Karpas-422 (cell line): ENCODE measurements at regions not wholly inside any gene's neighbourhood (a gene's known extent, or its start where the extent isn't known, plus 50 kb on each side); places are given as distances from the start of the nearest gene placed in this dataset.

Experiments used
- DNase-seq: peaks from one replicate; pipeline ENCODE4 v3.0.0-alpha.2; 2015
- H2AFZ ChIP-seq: fragments of 200-600 bp; sonication (generic); 2 replicates; pipeline ENCODE4 v1.6.1; 2014; ENCODE audit warnings: antibody characterized with exemption, low read length, mixed read lengths
- H3K27ac ChIP-seq: fragments of 200-600 bp; sonication (generic); 2 replicates; pipeline ENCODE4 v1.5.1; 2014; ENCODE audit warnings: mild to moderate bottlenecking, low read length, moderate library complexity
- H3K27me3 ChIP-seq: fragments of 200-600 bp; sonication (generic); 2 replicates; pipeline ENCODE4 v1.6.1; 2014; ENCODE audit warnings: low read length, mixed read lengths
- H3K36me3 ChIP-seq: fragments of 200-600 bp; sonication (generic); 2 replicates; pipeline ENCODE4 v1.6.1; 2014; ENCODE audit warnings: low read length, mixed read lengths; ENCODE audit not compliant: insufficient read depth
- H3K4me1 ChIP-seq: fragments of 200-600 bp; sonication (generic); 2 replicates; pipeline ENCODE4 v1.6.1; 2014; ENCODE audit warnings: mild to moderate bottlenecking, low read length, mixed read lengths
- H3K4me2 ChIP-seq: fragments of 200-600 bp; sonication (generic); 2 replicates; pipeline ENCODE4 v1.6.1; 2014; ENCODE audit warnings: low read length, low read depth, mild to moderate bottlenecking; ENCODE audit not compliant: poor library complexity, severe bottlenecking
- H3K4me3 ChIP-seq: fragments of 200-600 bp; sonication (generic); 2 replicates; pipeline ENCODE4 v1.5.1; 2014; ENCODE audit warnings: mild to moderate bottlenecking, antibody characterized with exemption, low read length, mixed read lengths
- H3K79me2 ChIP-seq: fragments of 200-600 bp; sonication (generic); 2 replicates; pipeline ENCODE4 v1.6.1; 2014; ENCODE audit warnings: mild to moderate bottlenecking, low read length, mixed read lengths
- H3K9ac ChIP-seq: fragments of 200-600 bp; sonication (generic); 2 replicates; pipeline ENCODE4 v1.6.0; 2014; ENCODE audit warnings: low read length
- H3K9me2 ChIP-seq: fragments of 200-600 bp; sonication (generic), shearing (Covaris generic); replicated peaks from 2 replicates; pipeline ENCODE4 v1.6.0; 2014; ENCODE audit warnings: mild to moderate bottlenecking, low read length, moderate library complexity; ENCODE audit not compliant: insufficient read depth
- H3K9me3 ChIP-seq: fragments of 300-700, 200-600 bp; sonication (generic); 2 replicates; pipeline ENCODE4 v1.6.1; 2014; ENCODE audit warnings: low read length, mixed read lengths
- H4K20me1 ChIP-seq: fragments of 200-600 bp; sonication (generic); 2 replicates; pipeline ENCODE4 v1.6.1; 2014; ENCODE audit warnings: mild to moderate bottlenecking, antibody characterized with exemption, low read length, low read depth; ENCODE audit not compliant: insufficient read depth

GRCh38 chr3:67983166-67983565, 328.8 kb upstream of the SUCLG2 start:
- no peak overlapping the region for H3K4me2 ChIP-seq
- no peaks in the 10 kb centered on the region for H4K20me1 ChIP-seq
- H3K27me3 ChIP-seq = no peaks in the 10 kb centered on the region
- no peaks in the 10 kb centered on the region for H3K4me1 ChIP-seq
- no peak overlapping the region for H3K9ac ChIP-seq
- H3K27ac ChIP-seq = no peak overlapping the region
- H3K79me2 ChIP-seq = no peaks in the 10 kb centered on the region
- no peaks in the 10 kb centered on the region for H3K9me3 ChIP-seq
- H3K4me3 ChIP-seq = no peak overlapping the region
- DNase-seq = no peak
- no peaks in the 10 kb centered on the region for H3K36me3 ChIP-seq
- no peaks in the 10 kb centered on the region for H3K9me2 ChIP-seq
- no peak overlapping the region for H2AFZ ChIP-seq

GRCh38 chr3:67981077-67981476, 326.7 kb upstream of the SUCLG2 start:
- H3K9me3 ChIP-seq = no peaks in the 10 kb centered on the region

GRCh38 chr3:67979342-67979741, 324.9 kb upstream of the SUCLG2 start:
- H3K36me3 ChIP-seq = no peaks in the 10 kb centered on the region

More at GRCh38 chr3:67981077-67981476, 326.7 kb upstream of the SUCLG2 start:
- no peak overlapping the region for H3K4me2 ChIP-seq
- no peak for DNase-seq
- no peak overlapping the region for H2AFZ ChIP-seq
- no peaks in the 10 kb centered on the region for H3K9me2 ChIP-seq
- H3K36me3 ChIP-seq = no peaks in the 10 kb centered on the region
- H3K27me3 ChIP-seq = no peaks in the 10 kb centered on the region
- no peak overlapping the region for H3K4me3 ChIP-seq
- H4K20me1 ChIP-seq = no peaks in the 10 kb centered on the region
- no peak overlapping the region for H3K27ac ChIP-seq
- no peaks in the 10 kb centered on the region for H3K4me1 ChIP-seq
- H3K9ac ChIP-seq = no peak overlapping the region
- H3K79me2 ChIP-seq = no peaks in the 10 kb centered on the region

GRCh38 chr3:67977762-67978161, 323.4 kb upstream of the SUCLG2 start:
- Histone ChIP-seq H3K4me2 (no peak overlapping the region), H3K9ac (no peak overlapping the region), H3K79me2 (no peaks in the 10 kb centered on the region), H3K9me2 (no peaks in the 10 kb centered on the region), H3K4me3 (no peak overlapping the region), H4K20me1 (no peaks in the 10 kb centered on the region), H2AFZ (no peak overlapping the region), H3K9me3 (no peaks in the 10 kb centered on the region), H3K27me3 (no peaks in the 10 kb centered on the region), H3K4me1 (no peaks in the 10 kb centered on the region), H3K27ac (no peak overlapping the region), H3K36me3 (no peaks in the 10 kb centered on the region)
- DNase-seq = no peak

More at GRCh38 chr3:67979342-67979741, 324.9 kb upstream of the SUCLG2 start:
- Histone ChIP-seq H3K4me2 (no peak overlapping the region), H3K9me2 (no peaks in the 10 kb centered on the region), H3K27ac (no peak overlapping the region), H4K20me1 (no peaks in the 10 kb centered on the region), H3K4me3 (no peak overlapping the region), H3K27me3 (no peaks in the 10 kb centered on the region), H3K9ac (no peak overlapping the region), H3K4me1 (no peaks in the 10 kb centered on the region), H3K9me3 (no peaks in the 10 kb centered on the region), H2AFZ (no peak overlapping the region), H3K79me2 (no peaks in the 10 kb centered on the region)
- DNase-seq = no peak

DNA sequence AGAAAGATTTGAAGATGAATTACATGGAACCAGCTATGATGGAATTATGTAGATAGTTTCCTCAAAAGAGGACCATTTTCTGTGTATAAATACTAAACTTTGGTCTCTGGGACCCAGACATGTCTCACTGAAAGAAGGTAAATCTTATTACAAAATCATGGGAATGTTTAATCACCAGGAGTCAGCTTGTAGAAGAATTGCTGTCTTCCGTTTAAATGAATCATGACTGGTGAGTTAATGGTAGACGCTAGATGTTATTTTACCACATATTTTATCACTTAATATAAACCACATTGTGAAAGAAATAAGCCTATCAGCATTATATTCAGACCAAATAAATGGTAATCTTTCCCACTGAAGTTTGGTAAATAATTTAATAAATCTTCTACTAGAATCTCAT, 322.3 kb upstream of the SUCLG2 start:
- Histone ChIP-seq H2AFZ (no peak overlapping the region), H3K9me2 (no peaks in the 10 kb centered on the region), H3K4me3 (no peak overlapping the region), H3K79me2 (no peaks in the 10 kb centered on the region), H3K4me1 (no peaks in the 10 kb centered on the region), H3K27me3 (0 out of 2 replicates have a peak, but pooled peaks cover 2% of the 10 kb centered on the region), H3K27ac (no peak overlapping the region), H3K36me3 (no peaks in the 10 kb centered on the region), H3K4me2 (no peak overlapping the region), H3K9ac (no peak overlapping the region), H4K20me1 (no peaks in the 10 kb centered on the region), H3K9me3 (no peaks in the 10 kb centered on the region)
- DNase-seq = no peak

DNA sequence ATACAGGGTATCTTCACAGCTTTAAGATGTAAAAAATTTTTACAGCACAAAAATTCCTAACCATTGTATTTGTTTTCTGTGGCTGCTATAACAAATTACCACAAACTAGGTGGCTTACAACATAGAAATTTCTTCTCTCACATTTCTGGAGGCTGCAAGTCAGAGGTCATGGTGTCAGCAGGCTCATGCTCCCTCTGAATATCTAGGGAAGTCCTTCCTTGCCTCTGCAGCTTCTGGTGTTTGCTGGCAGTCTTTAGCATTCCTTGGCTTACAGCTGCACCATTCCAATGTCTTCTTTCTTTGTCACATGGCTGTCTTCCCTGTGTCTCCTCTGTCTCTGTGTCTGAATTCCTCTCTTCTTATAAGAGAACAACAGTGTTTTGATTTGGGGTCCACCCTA, 310.2 kb upstream of the SUCLG2 start:
- no peak for DNase-seq
- no peak overlapping the region for H3K27ac ChIP-seq
- H3K27me3 ChIP-seq = no peaks in the 10 kb centered on the region
- no peaks in the 10 kb centered on the region for H3K4me1 ChIP-seq
- no peak overlapping the region for H3K4me2 ChIP-seq
- no peaks in the 10 kb centered on the region for H3K36me3 ChIP-seq
- H4K20me1 ChIP-seq = no peaks in the 10 kb centered on the region
- H3K9ac ChIP-seq = no peak overlapping the region
- H3K79me2 ChIP-seq = no peaks in the 10 kb centered on the region
- H3K4me3 ChIP-seq = no peak overlapping the region
- H3K9me2 ChIP-seq = no peaks in the 10 kb centered on the region
- H3K9me3 ChIP-seq = no peaks in the 10 kb centered on the region
- no peak overlapping the region for H2AFZ ChIP-seq

DNA sequence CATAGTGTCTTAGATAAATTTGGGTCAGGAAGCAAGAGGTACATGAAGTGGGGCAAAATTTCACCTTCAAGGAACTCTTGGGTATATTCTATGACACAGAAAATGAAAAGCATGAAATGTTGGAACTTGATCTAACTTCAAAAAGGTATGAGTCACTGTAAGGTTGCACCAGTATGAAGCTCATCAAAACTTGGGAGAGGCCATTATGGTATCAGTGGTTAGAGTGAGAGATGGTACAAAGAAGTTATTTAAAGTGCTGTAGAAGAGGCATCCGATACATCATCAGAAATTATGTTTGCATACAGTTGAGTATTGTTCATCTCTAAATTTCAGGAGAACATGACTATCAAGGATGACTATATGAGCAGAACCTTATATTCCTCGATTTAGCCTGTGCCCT, 302.9 kb upstream of the SUCLG2 start:
- H3K4me3 ChIP-seq = no peak overlapping the region
- H3K36me3 ChIP-seq = no peaks in the 10 kb centered on the region
- H2AFZ ChIP-seq = no peak overlapping the region
- no peaks in the 10 kb centered on the region for H3K27me3 ChIP-seq
- H3K27ac ChIP-seq = no peak overlapping the region
- no peaks in the 10 kb centered on the region for H3K79me2 ChIP-seq
- no peak for DNase-seq
- H3K9me3 ChIP-seq = no peaks in the 10 kb centered on the region
- H3K4me2 ChIP-seq = no peak overlapping the region
- H3K9ac ChIP-seq = no peak overlapping the region
- H3K4me1 ChIP-seq = no peaks in the 10 kb centered on the region
- H4K20me1 ChIP-seq = no peaks in the 10 kb centered on the region
- H3K9me2 ChIP-seq = no peaks in the 10 kb centered on the region

DNA sequence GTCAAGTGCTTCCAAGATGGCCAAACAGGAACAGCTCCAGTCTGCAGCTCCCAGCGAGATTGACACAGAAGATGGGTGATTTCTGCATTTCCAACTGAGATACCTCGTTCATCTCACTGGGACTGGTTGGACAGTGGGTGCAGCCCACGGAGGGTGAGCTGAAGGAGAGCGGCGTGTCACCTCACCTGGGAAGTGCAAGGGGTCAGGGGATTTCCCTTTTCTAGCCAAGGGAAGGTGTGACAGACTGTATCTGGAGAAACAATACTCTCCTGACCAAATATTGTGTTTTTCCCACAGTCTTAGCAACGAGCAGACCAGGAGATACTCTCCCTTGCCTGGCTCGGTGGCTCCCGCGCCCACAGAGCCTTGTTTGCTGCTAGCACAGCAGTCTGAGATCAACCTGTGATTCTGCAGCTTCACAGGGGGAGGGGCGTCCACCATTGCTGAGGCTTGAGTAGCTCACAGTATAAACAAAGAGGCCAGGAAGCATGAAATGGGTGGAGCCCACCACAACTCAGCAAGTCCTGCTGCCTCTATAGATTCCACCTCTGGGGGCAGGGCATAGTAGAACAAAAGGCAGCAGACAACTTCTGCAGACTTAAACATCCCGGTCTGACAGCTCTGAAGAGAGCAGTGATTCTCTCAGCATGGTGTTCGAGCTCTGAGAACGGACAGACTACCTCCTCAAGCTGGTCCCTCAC, 293.5 kb upstream of the SUCLG2 start:
- Histone ChIP-seq H3K9me2 (no peaks in the 10 kb centered on the region), H3K4me2 (no peak overlapping the region), H3K27ac (no peak overlapping the region), H4K20me1 (no peaks in the 10 kb centered on the region), H3K9ac (no peak overlapping the region), H3K4me3 (no peak overlapping the region), H3K9me3 (no peaks in the 10 kb centered on the region), H3K79me2 (no peaks in the 10 kb centered on the region), H3K27me3 (no peaks in the 10 kb centered on the region), H2AFZ (no peak overlapping the region), H3K4me1 (peaks cover 3% of the 10 kb centered on the region; the same call in 1 of the 2 replicates), H3K36me3 (no peaks in the 10 kb centered on the region)
- no peak for DNase-seq
